Caco-2 (cell line): ENCODE measurements at regions not wholly inside any gene's neighbourhood (a gene's known extent, or its start where the extent isn't known, plus 50 kb on each side); places are given as distances from the start of the nearest gene placed in this dataset.

Experiments used
- BruUV-seq: library from RNA; stranded (reverse); fragments of 400-500 nt; replicated peaks from 2 replicates; lab custom pipeline; 2021; lab: Mats Ljungman, UMichigan
- CTCF ChIA-PET: fragments of 300-600 bp; sonication (Branson Sonifier 250); formaldehyde crosslinking; loops from one replicate; lab custom pipeline; 2022; ENCODE audit warnings: antibody characterized with exemption; lab: Charles Lee
- POLR2A ChIA-PET: fragments of 300-600 bp; sonication (Branson Sonifier 250); formaldehyde crosslinking; loops from one replicate; lab custom pipeline; 2022; ENCODE audit warnings: antibody characterized with exemption; lab: Charles Lee
- DNase-seq, 2 experiments: peaks; one replicate each; pipeline versions ENCODE4 v3.0.0 to v3.0.0-alpha.2; 2020 to 2022
- H3K27me3 ChIP-seq: replicated peaks from 2 replicates; pipeline ENCODE4 v1.6.0; 2011; ENCODE audit warnings: low read length; ENCODE audit not compliant: control insufficient read depth, insufficient read depth
- H3K36me3 ChIP-seq: 2 replicates; pipeline ENCODE4 v1.5.1; 2011; ENCODE audit warnings: low read length; ENCODE audit not compliant: control insufficient read depth, insufficient read depth
- H3K4me1 ChIP-seq: fragments of 250-450 bp; sonication (Bioruptor Pico); 2 replicates; pipeline ENCODE4 v1.5.1; 2020; ENCODE audit warnings: mild to moderate bottlenecking
- H3K4me3 ChIP-seq: 2 replicates; pipeline ENCODE4 v1.5.1; 2011; ENCODE audit warnings: low read depth, mild to moderate bottlenecking, control low read depth, low read length
- H3K9me3 ChIP-seq: fragments of 250-450 bp; sonication (Bioruptor Pico); 2 replicates; pipeline ENCODE4 v1.5.1; 2020; ENCODE audit warnings: mild to moderate bottlenecking, moderate library complexity
- H3K27ac Mint-ChIP-seq: one replicate; pipeline ENCODE4 v1.8.0; 2022; ENCODE audit warnings: mixed read lengths; ENCODE audit not compliant: unreplicated experiment
- H3K27me3 Mint-ChIP-seq: one replicate; pipeline ENCODE4 v1.8.0; 2022; ENCODE audit warnings: mixed read lengths; ENCODE audit not compliant: insufficient read depth, unreplicated experiment
- H3K36me3 Mint-ChIP-seq: one replicate; pipeline ENCODE4 v1.8.0; 2022; ENCODE audit warnings: mild to moderate bottlenecking, mixed read lengths; ENCODE audit not compliant: insufficient read depth, unreplicated experiment
- H3K4me1 Mint-ChIP-seq: one replicate; pipeline ENCODE4 v1.8.0; 2022; ENCODE audit warnings: low read depth, mixed read lengths; ENCODE audit not compliant: unreplicated experiment
- H3K4me3 Mint-ChIP-seq: one replicate; pipeline ENCODE4 v1.8.0; 2022; ENCODE audit warnings: mild to moderate bottlenecking, moderate library complexity, mixed read lengths; ENCODE audit not compliant: unreplicated experiment
- H3K9me3 Mint-ChIP-seq: one replicate; pipeline ENCODE4 v1.8.0; 2022; ENCODE audit warnings: mixed read lengths; ENCODE audit not compliant: unreplicated experiment
- intact Hi-C: fragments of 100-400 bp; cut with micrococcal nuclease; formaldehyde crosslinking; loops from one replicate; pipeline ENCODE4 v1.10.0; 2022; ENCODE audit not compliant: unreplicated experiment
- TF ChIP-seq, protein P1 (sequence below), 2 experiments: fragments of 200-600 bp in 1 of 2; IDR thresholded peaks; 1 replicate in 1 of 2; 2 replicates in 1 of 2; pipeline versions ENCODE4 v1.5.1 to v1.8.0; 2011 to 2022; ENCODE audit warnings: antibody characterized with exemption in 1 of 2, control low read depth in 1 of 2, inconsistent platforms in 1 of 2, low read depth in 1 of 2, low read length in 1 of 2, mild to moderate bottlenecking in 1 of 2, moderate library complexity in 1 of 2; ENCODE audit not compliant: insufficient read depth in 1 of 2, severe bottlenecking in 1 of 2, unreplicated experiment in 1 of 2

DNA sequence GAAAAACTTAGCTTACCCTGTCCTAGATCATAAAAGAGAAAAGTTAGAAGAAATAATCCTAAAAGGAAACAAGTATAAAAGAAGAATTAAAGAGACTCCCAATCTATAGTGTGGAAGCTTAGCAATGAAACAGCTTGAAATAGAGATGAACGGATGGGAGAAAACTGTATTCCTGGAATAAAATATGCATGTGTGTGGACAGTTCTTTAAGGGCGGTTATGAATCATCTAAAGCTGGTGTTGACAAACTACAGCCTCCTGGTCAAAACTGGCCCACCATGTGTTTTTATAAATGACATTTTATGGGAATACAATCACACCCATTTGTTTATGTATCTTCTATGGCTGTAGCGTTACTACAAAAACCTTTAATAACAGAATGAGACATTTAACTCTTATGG, 69.4 kb downstream of the OR13H1 start:
- no peak overlapping the region for H3K4me3 ChIP-seq
- no peak for DNase-seq
- no peaks in the 10 kb centered on the region for H3K9me3 ChIP-seq
- Mint-ChIP-seq H3K4me1 (no peaks in the 10 kb centered on the region), H3K4me3 (no peak overlapping the region), H3K27ac (no peak overlapping the region), H3K9me3 (no peaks in the 10 kb centered on the region), H3K27me3 (peaks cover 3% of the 10 kb centered on the region), H3K36me3 (no peaks in the 10 kb centered on the region)
- TF ChIP-seq, protein P1, sequence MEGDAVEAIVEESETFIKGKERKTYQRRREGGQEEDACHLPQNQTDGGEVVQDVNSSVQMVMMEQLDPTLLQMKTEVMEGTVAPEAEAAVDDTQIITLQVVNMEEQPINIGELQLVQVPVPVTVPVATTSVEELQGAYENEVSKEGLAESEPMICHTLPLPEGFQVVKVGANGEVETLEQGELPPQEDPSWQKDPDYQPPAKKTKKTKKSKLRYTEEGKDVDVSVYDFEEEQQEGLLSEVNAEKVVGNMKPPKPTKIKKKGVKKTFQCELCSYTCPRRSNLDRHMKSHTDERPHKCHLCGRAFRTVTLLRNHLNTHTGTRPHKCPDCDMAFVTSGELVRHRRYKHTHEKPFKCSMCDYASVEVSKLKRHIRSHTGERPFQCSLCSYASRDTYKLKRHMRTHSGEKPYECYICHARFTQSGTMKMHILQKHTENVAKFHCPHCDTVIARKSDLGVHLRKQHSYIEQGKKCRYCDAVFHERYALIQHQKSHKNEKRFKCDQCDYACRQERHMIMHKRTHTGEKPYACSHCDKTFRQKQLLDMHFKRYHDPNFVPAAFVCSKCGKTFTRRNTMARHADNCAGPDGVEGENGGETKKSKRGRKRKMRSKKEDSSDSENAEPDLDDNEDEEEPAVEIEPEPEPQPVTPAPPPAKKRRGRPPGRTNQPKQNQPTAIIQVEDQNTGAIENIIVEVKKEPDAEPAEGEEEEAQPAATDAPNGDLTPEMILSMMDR (IDR thresholded peaks at IDR 0.05; ENCODE audit: insufficient read depth in 1 of 2, low read depth in 1 of 2, low read length in 1 of 2, severe bottlenecking in 1 of 2, unreplicated experiment in 1 of 2) = no peak
- no peaks in the 10 kb centered on the region for H3K27me3 ChIP-seq
- POLR2A ChIA-PET = no interaction called here
- no peaks in the 10 kb centered on the region for H3K4me1 ChIP-seq
- CTCF ChIA-PET = no interaction called here
- intact Hi-C loops = no loop called here
- no peaks in the 10 kb centered on the region for H3K36me3 ChIP-seq
- no TSS peak for BruUV-seq

- BruUV-seq = no TSS peak
- intact Hi-C loops = no loop called here
- H3K9me3 ChIP-seq = no peaks in the 10 kb centered on the region
- no peaks in the 10 kb centered on the region for H3K36me3 Mint-ChIP-seq
- H3K9me3 Mint-ChIP-seq = no peaks in the 10 kb centered on the region
- no peak overlapping the region for H3K27ac Mint-ChIP-seq
- H3K36me3 ChIP-seq = no peaks in the 10 kb centered on the region
- no peaks in the 10 kb centered on the region for H3K4me1 Mint-ChIP-seq
- no peaks in the 10 kb centered on the region for H3K4me1 ChIP-seq
- CTCF ChIA-PET = no interaction called here
- H3K27me3 Mint-ChIP-seq = peaks cover 6% of the 10 kb centered on the region
- TF ChIP-seq, protein P1 (IDR thresholded peaks at IDR 0.05; ENCODE audit: insufficient read depth in 1 of 2, low read depth in 1 of 2, low read length in 1 of 2, severe bottlenecking in 1 of 2, unreplicated experiment in 1 of 2) = no peak
- H3K4me3 ChIP-seq = no peak overlapping the region
- H3K4me3 Mint-ChIP-seq = no peak overlapping the region
- DNase-seq = no peak
- POLR2A ChIA-PET = no interaction called here
- no peaks in the 10 kb centered on the region for H3K27me3 ChIP-seq
Observed at GRCh38 chrX:131614241-131614640, 70.4 kb downstream of the OR13H1 start.

GRCh38 chrX:131617182-131617581, 73.3 kb downstream of the OR13H1 start:
- Mint-ChIP-seq H3K36me3 (no peaks in the 10 kb centered on the region), H3K9me3 (no peaks in the 10 kb centered on the region), H3K4me3 (no peak overlapping the region), H3K27me3 (peaks cover 6% of the 10 kb centered on the region), H3K27ac (no peak overlapping the region), H3K4me1 (no peaks in the 10 kb centered on the region)
- H3K9me3 ChIP-seq = no peaks in the 10 kb centered on the region
- H3K36me3 ChIP-seq = no peaks in the 10 kb centered on the region
- no peaks in the 10 kb centered on the region for H3K4me1 ChIP-seq
- TF ChIP-seq, protein P1 (IDR thresholded peaks at IDR 0.05; ENCODE audit: insufficient read depth in 1 of 2, low read depth in 1 of 2, low read length in 1 of 2, severe bottlenecking in 1 of 2, unreplicated experiment in 1 of 2) = no peak
- DNase-seq = no peak
- no peaks in the 10 kb centered on the region for H3K27me3 ChIP-seq
- intact Hi-C loops = no loop called here
- ChIA-PET POLR2A (no interaction called here), CTCF (no interaction called here)
- BruUV-seq = no TSS peak
- H3K4me3 ChIP-seq = no peak overlapping the region
